ENCODE measurements at regions not wholly inside any gene's neighbourhood (a gene's known extent, or its start where the extent isn't known, plus 50 kb on each side); places are given as distances from the start of the nearest gene placed in this dataset.

DNA sequence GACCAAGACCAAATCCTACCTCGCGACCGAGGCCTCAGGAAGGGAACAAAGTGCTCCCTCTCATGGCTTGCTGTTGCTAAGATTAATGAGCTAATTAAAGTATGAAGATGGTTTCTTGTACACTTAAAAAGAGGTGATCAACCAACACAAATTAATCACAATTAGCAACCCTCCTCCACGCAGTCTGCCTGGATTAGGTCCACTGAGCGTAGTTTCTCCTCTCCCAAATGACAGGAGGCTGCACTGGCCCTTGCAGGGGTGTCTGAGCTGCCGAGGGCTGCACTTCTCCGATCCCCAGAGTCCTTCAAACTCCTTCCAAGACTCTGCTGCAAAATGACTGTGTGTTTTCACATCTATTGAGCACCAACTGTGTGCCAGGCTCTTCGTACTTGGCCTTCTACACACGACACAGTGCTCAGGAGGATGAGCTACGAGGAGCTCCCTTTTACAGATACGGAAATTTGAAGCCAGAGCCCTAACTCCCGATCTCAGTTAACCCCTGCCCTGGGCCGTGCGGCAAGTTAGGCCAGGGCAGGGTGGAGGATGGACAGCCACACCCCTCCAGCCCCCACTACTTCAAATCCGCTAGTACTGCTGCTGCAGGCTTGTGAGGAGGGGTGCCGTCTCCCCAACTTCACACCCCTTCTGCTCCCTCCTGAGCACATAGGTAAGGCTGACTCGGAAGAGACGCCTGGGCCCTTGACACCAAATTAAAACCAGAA, 101.0 kb upstream of the LINGO1 start:
- no peak overlapping the region for H3K4me3 ChIP-seq (ENCODE audit: low read depth, low read length)
- TF ChIP-seq, protein P1, sequence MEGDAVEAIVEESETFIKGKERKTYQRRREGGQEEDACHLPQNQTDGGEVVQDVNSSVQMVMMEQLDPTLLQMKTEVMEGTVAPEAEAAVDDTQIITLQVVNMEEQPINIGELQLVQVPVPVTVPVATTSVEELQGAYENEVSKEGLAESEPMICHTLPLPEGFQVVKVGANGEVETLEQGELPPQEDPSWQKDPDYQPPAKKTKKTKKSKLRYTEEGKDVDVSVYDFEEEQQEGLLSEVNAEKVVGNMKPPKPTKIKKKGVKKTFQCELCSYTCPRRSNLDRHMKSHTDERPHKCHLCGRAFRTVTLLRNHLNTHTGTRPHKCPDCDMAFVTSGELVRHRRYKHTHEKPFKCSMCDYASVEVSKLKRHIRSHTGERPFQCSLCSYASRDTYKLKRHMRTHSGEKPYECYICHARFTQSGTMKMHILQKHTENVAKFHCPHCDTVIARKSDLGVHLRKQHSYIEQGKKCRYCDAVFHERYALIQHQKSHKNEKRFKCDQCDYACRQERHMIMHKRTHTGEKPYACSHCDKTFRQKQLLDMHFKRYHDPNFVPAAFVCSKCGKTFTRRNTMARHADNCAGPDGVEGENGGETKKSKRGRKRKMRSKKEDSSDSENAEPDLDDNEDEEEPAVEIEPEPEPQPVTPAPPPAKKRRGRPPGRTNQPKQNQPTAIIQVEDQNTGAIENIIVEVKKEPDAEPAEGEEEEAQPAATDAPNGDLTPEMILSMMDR (IDR thresholded peaks at IDR 0.05; ENCODE audit: insufficient read depth, low read depth, low read length), result no peak
- no peak for DNase-seq (ENCODE audit: low read depth)

DNA sequence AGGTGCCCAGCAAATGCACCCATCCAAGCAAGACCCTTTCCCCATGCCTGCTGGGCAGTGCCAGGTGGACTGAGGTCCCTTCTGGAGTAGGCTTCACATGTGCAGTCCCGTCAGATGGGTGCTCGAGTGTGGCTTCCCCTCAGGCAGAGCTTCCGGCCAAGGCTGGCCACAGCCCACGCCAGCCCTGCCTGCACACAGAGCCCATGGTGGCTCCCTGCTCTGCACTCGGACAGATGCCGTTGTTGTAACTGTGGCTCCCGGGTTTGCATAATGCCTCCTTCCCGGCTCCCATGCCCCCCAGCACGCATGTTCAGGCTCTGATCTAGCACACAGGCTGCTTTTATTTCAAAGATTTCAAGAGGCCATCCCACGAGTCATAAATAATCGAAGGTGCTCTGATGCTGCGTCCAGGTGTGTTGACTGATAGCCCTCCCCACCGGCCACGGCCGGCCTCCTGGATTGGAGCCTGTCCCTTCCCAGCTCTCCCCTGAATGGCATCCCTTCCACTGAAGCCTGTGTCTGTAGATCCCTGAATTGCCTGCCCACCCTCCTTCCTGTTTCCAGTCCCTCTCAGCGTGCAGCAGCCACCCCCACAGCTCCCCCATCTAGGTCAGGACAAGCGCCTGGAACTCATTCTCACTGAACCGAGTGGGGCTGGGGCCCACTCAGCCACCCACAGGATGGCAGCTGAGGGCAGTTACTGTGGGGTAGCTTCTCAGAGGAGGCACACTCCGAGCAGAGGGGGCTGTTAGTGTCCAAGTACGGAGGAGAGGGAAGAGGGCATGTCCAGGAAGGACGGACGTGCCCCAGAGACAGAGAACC, 100.0 kb upstream of the LINGO1 start:
- no peak for DNase-seq (ENCODE audit: low read depth)
- no peak overlapping the region for H3K4me3 ChIP-seq (ENCODE audit: low read depth, low read length)
- TF ChIP-seq, protein P1 (IDR thresholded peaks at IDR 0.05; ENCODE audit: insufficient read depth, low read depth, low read length), result no peak

DNA sequence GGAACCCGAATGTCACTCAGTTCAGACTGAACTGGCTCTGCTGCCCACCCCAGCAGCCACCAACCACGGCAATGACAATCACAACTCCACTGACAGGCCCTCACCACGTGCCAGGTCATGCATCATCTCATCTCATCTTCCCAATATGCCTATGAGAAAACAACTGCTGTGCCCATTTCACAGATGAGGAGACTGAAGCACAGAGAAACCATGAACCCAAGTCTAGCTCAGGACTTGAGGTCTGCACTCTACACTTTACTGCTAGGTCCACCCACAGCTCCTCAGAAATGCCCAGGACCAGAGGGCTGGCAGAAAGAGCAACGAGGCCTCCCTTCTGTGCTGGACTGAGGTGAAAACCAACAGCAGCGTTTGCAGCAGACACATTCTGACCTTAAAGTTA, 99.2 kb upstream of the LINGO1 start:
- no peak overlapping the region for H3K4me3 ChIP-seq (ENCODE audit: low read depth, low read length)
- TF ChIP-seq, protein P1 (IDR thresholded peaks at IDR 0.05; ENCODE audit: insufficient read depth, low read depth, low read length), result no peak
- no peak for DNase-seq (ENCODE audit: low read depth)

DNA sequence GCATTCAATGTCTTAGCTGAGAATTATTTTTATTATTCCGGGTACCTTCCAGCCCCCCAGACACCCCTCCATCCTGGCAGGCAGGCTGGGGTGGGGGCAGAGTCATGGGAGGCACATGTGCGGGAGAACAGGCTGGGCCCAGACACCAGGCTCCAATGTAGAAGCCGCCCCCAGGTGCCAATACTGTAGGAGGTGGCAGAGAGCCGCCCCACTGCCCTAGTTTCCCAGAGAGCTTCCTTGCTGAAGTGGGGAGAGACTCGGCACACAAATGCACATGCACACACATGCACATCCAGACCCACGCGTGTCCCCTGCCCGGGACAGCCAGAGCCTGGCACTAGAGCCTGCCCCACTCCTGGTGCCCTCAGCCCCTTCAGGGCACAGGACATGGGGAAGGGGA, 98.4 kb upstream of the LINGO1 start:
- TF ChIP-seq, protein P1 (IDR thresholded peaks at IDR 0.05; ENCODE audit: insufficient read depth, low read depth, low read length), result no peak
- H3K4me3 ChIP-seq (ENCODE audit: low read depth, low read length), result no peak overlapping the region
- no peak for DNase-seq (ENCODE audit: low read depth)

DNA sequence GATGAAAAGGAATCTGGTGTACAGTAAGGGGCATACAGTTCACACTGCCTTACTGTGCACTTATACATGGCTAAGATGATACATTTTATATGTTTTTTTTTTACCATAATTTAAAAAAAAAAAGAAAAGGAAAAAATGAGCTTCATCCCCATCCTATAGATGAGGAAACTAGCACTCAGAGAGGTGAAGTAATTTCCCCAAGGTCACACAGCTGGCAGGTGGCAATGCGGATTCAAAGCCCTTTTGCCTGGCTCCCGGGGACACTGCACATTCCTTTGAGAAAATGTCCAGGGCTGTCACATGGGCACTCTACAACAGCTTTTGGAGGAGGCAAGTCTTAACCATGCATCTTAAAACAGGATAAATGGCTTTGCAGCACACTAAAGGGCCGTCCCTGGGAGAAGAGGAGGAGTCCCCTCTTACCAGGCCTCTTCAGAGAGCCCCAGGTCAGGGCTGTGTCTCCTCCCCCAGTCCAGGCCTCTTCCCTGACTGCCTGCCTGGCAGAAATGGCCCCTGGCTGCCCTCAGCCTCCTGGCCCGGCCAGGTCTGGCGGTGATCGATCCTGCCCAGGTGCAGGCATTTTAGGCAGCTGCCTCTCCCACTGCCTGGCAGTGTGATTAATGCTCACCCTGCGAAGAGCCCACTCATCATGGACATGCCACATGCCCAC, 95.1 kb upstream of the LINGO1 start:
- no peak for DNase-seq (ENCODE audit: low read depth)
- TF ChIP-seq, protein P1 (IDR thresholded peaks at IDR 0.05; ENCODE audit: insufficient read depth, low read depth, low read length), result no peak

DNA sequence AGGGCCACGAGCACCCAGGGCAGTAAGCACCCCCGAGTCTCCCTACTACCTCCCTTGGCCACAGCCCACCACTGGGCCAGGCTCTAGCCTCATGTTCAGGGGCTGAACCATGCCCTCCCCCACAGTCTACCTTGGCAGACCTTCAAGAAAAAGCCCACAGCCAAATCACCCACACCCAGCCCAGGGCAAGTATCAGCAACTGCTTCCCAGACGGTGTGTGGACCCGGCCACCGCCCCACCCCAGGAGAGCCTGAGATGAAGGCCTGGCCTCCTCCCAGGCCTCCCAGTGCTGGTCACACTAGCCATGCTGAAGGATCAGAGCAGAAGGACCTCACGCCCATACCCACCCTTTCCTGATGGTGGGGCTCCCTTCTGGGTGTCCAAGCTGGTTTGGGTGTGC, 92.0 kb upstream of the LINGO1 start:
- no peak for DNase-seq (ENCODE audit: low read depth)
- TF ChIP-seq, protein P1 (IDR thresholded peaks at IDR 0.05; ENCODE audit: insufficient read depth, low read depth, low read length), result no peak
- H3K4me3 ChIP-seq (ENCODE audit: low read depth, low read length), result no peak overlapping the region

More for the DNA sequence above, 95.1 kb upstream of the LINGO1 start:
- H3K4me3 ChIP-seq (ENCODE audit: low read depth, low read length), result no peak overlapping the region

All from fibroblast of villous mesenchyme (primary cell).